ENCODE measurements at regions not wholly inside any gene's neighbourhood (a gene's known extent, or its start where the extent isn't known, plus 50 kb on each side); places are given as distances from the start of the nearest gene placed in this dataset.

GRCh38 chr20:9911519-9911918 is 72.6 kb upstream of the PAK5 start:
- Histone ChIP-seq H3K36me3 (no peaks in the 10 kb centered on the region), H3K27ac (no peak overlapping the region), H3K9me3 (no peaks in the 10 kb centered on the region), H3K4me1 (no peaks in the 10 kb centered on the region), H3K4me3 (no peak overlapping the region), H3K27me3 (peaks cover 0 to 20% (median 11%) of the 10 kb centered on the region in 7 donors)
- ATAC-seq (no peak), DNase-seq (no peak)
- intact Hi-C loops (cut with DNase I), result loop anchor here in 6 of 10 donors (5.0 to 10.0 kb wide), 5 partner anchors 289 to 507 kb away; no protein-coding TSS in a partner anchor
- WGBS, 2 donors, result 60 to 61% methylated on average over 3 of the region's 3 CpGs
- no peak for TF ChIP-seq CTCF (IDR thresholded peaks at IDR 0.05)

GRCh38 chr20:9909167-9909566 is 70.3 kb upstream of the PAK5 start:
- Histone ChIP-seq H3K9me3 (no peaks in the 10 kb centered on the region), H3K4me1 (no peaks in the 10 kb centered on the region), H3K36me3 (no peaks in the 10 kb centered on the region), H3K27ac (no peak overlapping the region), H3K27me3 (peaks cover 0 to 26% (median 11%) of the 10 kb centered on the region in 7 donors), H3K4me3 (no peak overlapping the region)
- intact Hi-C loops (cut with DNase I), result loop anchor here in 1 of 10 donors (10.0 kb wide), 1 partner anchor 294 kb away; no protein-coding TSS in a partner anchor
- DNase-seq (no peak), ATAC-seq (no peak)
- TF ChIP-seq CTCF (IDR thresholded peaks at IDR 0.05), result no peak

- intact Hi-C loops (cut with DNase I), result loop anchor here in 1 of 10 donors (10.0 kb wide), 1 partner anchor 288 kb away; no protein-coding TSS in a partner anchor
- Histone ChIP-seq H3K27ac (no peak overlapping the region), H3K4me1 (no peaks in the 10 kb centered on the region), H3K4me3 (no peak overlapping the region), H3K36me3 (no peaks in the 10 kb centered on the region), H3K27me3 (peaks cover 0 to 25% (median 0%) of the 10 kb centered on the region in 7 donors), H3K9me3 (peaks cover 0 to 7% (median 0%) of the 10 kb centered on the region in 11 donors)
- DNase-seq (no peak), ATAC-seq (no peak)
- peak in 4 of 9 donors; percentile 10 to 32 (median 16) for TF ChIP-seq CTCF (IDR thresholded peaks at IDR 0.05)
- 8 to 10% methylated on average over 1 of the region's 1 CpG for WGBS, 2 donors
Observed at GRCh38 chr20:9903048-9903655, 64.3 kb upstream of the PAK5 start.

GRCh38 chr20:9889270-9889981 is 50.5 kb upstream of the PAK5 start:
- intact Hi-C loops (cut with DNase I), result no loop called here
- no peak overlapping the region for H3K27ac ChIP-seq
- no peak for TF ChIP-seq CTCF (IDR thresholded peaks at IDR 0.05)
- ATAC-seq (no peak), DNase-seq (no peak)
- H3K9me3 ChIP-seq, result no peaks in the 10 kb centered on the region
- H3K27me3 ChIP-seq, result peaks cover 0 to 12% (median 0%) of the 10 kb centered on the region in 7 donors
- H3K36me3 ChIP-seq, result no peaks in the 10 kb centered on the region
- H3K4me3 ChIP-seq, result no peak overlapping the region
- H3K4me1 ChIP-seq, result no peaks in the 10 kb centered on the region
- WGBS, 2 donors, result 79 to 81% methylated on average over 6 of the region's 6 CpGs
